KMS-11 (cell line): ENCODE measurements at regions not wholly inside any gene's neighbourhood (a gene's known extent, or its start where the extent isn't known, plus 50 kb on each side); places are given as distances from the start of the nearest gene placed in this dataset.

Experiments
- H2AFZ ChIP-seq: fragments of 200-600 bp; sonication (generic); 2 replicates; pipeline ENCODE4 v1.6.1; 2016; ENCODE audit warnings: antibody characterized with exemption, mixed run types, low read depth
- H3K27ac ChIP-seq: fragments of 200-600 bp; sonication (generic); 2 replicates; pipeline ENCODE4 v1.6.1; 2016; ENCODE audit warnings: mild to moderate bottlenecking, mixed run types
- H3K27me3 ChIP-seq: fragments of 200-600 bp; sonication (generic); 2 replicates; pipeline ENCODE4 v1.6.1; 2017; ENCODE audit warnings: mild to moderate bottlenecking, low read depth, mixed run types, moderate library complexity; ENCODE audit not compliant: insufficient read depth
- H3K36me3 ChIP-seq: fragments of 200-600 bp; sonication (generic); 2 replicates; pipeline ENCODE4 v1.6.1; 2017; ENCODE audit warnings: mild to moderate bottlenecking, mixed run types; ENCODE audit not compliant: insufficient read depth
- H3K4me1 ChIP-seq: fragments of 200-600 bp; sonication (generic); 2 replicates; pipeline ENCODE4 v1.6.1; 2016; ENCODE audit warnings: mild to moderate bottlenecking, low read depth, mixed run types; ENCODE audit not compliant: poor library complexity, severe bottlenecking
- H3K4me2 ChIP-seq: fragments of 200-600 bp; sonication (generic); 2 replicates; pipeline ENCODE4 v1.7.0; 2016; ENCODE audit warnings: mild to moderate bottlenecking, mixed run types
- H3K4me3 ChIP-seq: fragments of 200-600 bp; sonication (generic); IDR thresholded peaks from 2 replicates; pipeline ENCODE4 v1.6.1; 2017; ENCODE audit warnings: low read depth, low read length, mixed read lengths; ENCODE audit not compliant: insufficient read depth
- H3K79me2 ChIP-seq: fragments of 200-600 bp; sonication (generic); 2 replicates; pipeline ENCODE4 v1.6.1; 2016; ENCODE audit warnings: low read depth, mixed run types; ENCODE audit not compliant: insufficient read depth
- H3K9ac ChIP-seq: fragments of 200-600 bp; sonication (generic); 2 replicates; pipeline ENCODE4 v1.6.1; 2016; ENCODE audit warnings: mild to moderate bottlenecking, mixed run types
- H4K20me1 ChIP-seq: fragments of 200-600 bp; sonication (generic); 2 replicates; pipeline ENCODE4 v1.6.1; 2016; ENCODE audit warnings: mild to moderate bottlenecking, mixed run types; ENCODE audit not compliant: insufficient read depth
- TF ChIP-seq, protein P1 (sequence below): fragments of 200-600 bp; sonication (generic); conservative IDR thresholded peaks from 2 replicates; pipeline ENCODE4 v1.6.1; 2017; ENCODE audit warnings: low read depth, mild to moderate bottlenecking, antibody characterized with exemption, low read length, moderate library complexity, mixed read lengths

DNA sequence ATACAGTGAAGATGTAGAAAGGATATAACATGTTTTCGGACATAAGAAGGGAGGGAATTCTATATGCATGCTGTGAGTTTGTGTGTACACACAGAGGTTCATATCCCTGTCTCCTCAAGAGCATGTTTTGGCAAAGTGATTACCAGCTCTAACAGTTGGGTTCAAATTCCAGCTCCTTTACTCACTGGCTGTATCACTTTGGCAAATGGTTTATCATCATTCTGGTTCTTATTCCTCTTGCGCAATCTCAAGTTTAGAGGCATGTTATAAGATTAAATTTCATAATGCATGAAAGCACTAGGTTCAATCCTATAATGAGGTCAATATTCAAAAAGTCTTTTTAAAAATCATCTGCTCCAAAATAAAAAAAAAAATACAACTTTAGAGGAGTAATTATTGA, 107.7 kb upstream of the LRFN5 start:
- no peaks in the 10 kb centered on the region for H3K27me3 ChIP-seq
- H2AFZ ChIP-seq = no peak overlapping the region
- H3K4me1 ChIP-seq = no peaks in the 10 kb centered on the region
- H3K9ac ChIP-seq = no peak overlapping the region
- no peaks in the 10 kb centered on the region for H3K36me3 ChIP-seq
- H4K20me1 ChIP-seq = no peaks in the 10 kb centered on the region
- H3K4me2 ChIP-seq = no peak overlapping the region
- no peak overlapping the region for H3K27ac ChIP-seq
- H3K79me2 ChIP-seq = no peaks in the 10 kb centered on the region
- TF ChIP-seq, protein P1, sequence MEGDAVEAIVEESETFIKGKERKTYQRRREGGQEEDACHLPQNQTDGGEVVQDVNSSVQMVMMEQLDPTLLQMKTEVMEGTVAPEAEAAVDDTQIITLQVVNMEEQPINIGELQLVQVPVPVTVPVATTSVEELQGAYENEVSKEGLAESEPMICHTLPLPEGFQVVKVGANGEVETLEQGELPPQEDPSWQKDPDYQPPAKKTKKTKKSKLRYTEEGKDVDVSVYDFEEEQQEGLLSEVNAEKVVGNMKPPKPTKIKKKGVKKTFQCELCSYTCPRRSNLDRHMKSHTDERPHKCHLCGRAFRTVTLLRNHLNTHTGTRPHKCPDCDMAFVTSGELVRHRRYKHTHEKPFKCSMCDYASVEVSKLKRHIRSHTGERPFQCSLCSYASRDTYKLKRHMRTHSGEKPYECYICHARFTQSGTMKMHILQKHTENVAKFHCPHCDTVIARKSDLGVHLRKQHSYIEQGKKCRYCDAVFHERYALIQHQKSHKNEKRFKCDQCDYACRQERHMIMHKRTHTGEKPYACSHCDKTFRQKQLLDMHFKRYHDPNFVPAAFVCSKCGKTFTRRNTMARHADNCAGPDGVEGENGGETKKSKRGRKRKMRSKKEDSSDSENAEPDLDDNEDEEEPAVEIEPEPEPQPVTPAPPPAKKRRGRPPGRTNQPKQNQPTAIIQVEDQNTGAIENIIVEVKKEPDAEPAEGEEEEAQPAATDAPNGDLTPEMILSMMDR = no peak
- H3K4me3 ChIP-seq = no peak overlapping the region

DNA sequence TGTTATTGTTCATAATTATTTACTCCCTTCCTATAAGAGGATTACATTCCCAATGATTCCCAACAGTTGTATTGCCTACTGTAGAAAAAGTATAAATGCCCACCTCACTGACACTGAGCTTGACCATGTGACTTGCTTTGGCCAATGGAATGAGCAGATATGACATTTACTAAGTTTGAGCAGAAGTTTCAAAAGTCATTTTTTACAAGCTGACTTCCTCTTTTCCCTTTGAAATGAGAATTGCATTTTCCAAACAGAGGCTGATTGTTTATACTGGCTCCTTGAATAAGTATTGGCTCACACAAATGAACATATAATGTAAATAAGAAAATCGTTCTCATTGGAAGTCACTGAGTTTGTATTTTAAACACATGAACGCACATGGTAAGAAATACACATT, 116.4 kb upstream of the LRFN5 start:
- TF ChIP-seq, protein P1 = no peak

DNA sequence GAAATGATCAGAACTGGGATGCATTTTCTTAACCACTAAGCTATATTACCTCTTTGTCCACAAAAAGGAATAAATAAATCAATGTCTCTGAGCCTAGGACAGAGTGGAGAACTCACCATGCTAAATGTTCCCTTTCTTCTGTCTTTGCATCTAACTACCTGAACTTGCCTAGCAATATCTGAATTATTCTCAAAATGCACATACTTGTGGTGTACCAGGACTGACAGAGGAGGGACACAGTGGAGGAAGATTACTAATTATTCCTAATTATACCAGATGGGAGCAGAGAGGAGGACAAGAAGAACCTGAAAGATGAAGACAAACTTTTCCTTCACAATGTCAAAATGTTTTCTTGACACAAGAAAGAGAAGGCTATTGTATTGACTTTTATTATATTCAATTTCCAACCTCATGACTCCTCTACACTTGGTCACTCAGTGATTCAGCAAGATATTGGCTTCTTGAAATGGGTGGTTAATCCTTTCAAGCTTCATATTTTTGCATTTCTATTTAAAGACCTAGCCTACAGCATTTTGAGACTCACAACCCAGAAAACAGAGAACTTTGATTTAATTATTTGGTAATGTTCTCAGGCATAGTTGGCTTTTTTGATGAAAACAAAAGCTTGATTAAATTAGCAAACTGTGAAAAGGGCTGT, 117.2 kb upstream of the LRFN5 start:
- H3K4me1 ChIP-seq = no peaks in the 10 kb centered on the region
- no peaks in the 10 kb centered on the region for H3K36me3 ChIP-seq
- H3K27me3 ChIP-seq = no peaks in the 10 kb centered on the region
- TF ChIP-seq, protein P1 = no peak
- H2AFZ ChIP-seq = no peak overlapping the region
- no peak overlapping the region for H3K4me3 ChIP-seq
- H3K9ac ChIP-seq = no peak overlapping the region
- H3K4me2 ChIP-seq = no peak overlapping the region
- no peaks in the 10 kb centered on the region for H4K20me1 ChIP-seq
- no peak overlapping the region for H3K27ac ChIP-seq
- H3K79me2 ChIP-seq = no peaks in the 10 kb centered on the region

More for the DNA sequence above, 116.4 kb upstream of the LRFN5 start:
- no peak overlapping the region for H3K27ac ChIP-seq
- H2AFZ ChIP-seq = no peak overlapping the region
- no peaks in the 10 kb centered on the region for H3K79me2 ChIP-seq
- H3K36me3 ChIP-seq = no peaks in the 10 kb centered on the region
- no peaks in the 10 kb centered on the region for H4K20me1 ChIP-seq
- H3K4me2 ChIP-seq = no peak overlapping the region
- no peaks in the 10 kb centered on the region for H3K4me1 ChIP-seq
- no peak overlapping the region for H3K9ac ChIP-seq
- H3K4me3 ChIP-seq = no peak overlapping the region
- no peaks in the 10 kb centered on the region for H3K27me3 ChIP-seq

DNA sequence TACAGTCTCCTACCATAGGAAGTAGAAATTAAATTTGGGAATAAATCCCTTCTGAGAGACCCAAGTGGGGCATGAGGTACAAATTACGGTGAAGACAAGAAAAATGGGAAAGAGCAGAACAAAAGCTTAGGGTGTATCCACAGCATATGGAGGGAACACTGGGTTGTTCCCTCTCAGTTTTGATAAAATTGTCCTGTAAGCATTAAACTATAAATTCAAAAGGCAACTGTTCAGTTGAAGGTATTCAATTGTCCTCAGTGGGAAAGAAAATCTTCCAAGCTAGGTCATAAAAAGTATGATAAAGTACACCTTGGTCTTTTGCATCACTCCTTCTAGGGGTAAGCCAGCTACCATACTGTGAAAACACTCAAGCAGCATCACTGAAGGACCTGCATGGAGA, 118.3 kb upstream of the LRFN5 start:
- no peak overlapping the region for H3K4me2 ChIP-seq
- no peaks in the 10 kb centered on the region for H3K79me2 ChIP-seq
- H3K36me3 ChIP-seq = no peaks in the 10 kb centered on the region
- H3K4me1 ChIP-seq = peaks cover 5% of the 10 kb centered on the region
- no peak overlapping the region for H3K4me3 ChIP-seq
- H3K27me3 ChIP-seq = no peaks in the 10 kb centered on the region
- H3K27ac ChIP-seq = no peak overlapping the region
- no peak overlapping the region for H2AFZ ChIP-seq
- TF ChIP-seq, protein P1 = no peak
- H3K9ac ChIP-seq = no peak overlapping the region
- H4K20me1 ChIP-seq = no peaks in the 10 kb centered on the region
